CD4-positive, alpha-beta T cell treated with Interleukin-17A for 1 hour (primary cell): ENCODE measurements at regions not wholly inside any gene's neighbourhood (a gene's known extent, or its start where the extent isn't known, plus 50 kb on each side); places are given as distances from the start of the nearest gene placed in this dataset.

Experiments used
- DNase-seq: peaks from one replicate; pipeline ENCODE4 v3.0.0-alpha.2; 2020

- no peak for DNase-seq
Observed at GRCh38 chr17:70230850-70231640, 61.7 kb downstream of the KCNJ2 start.

- DNase-seq = no peak
Observed at GRCh38 chr17:70232466-70232865, 63.1 kb downstream of the KCNJ2 start.

GRCh38 chr17:70235252-70235651 lies 65.9 kb downstream of the KCNJ2 start:
- no peak for DNase-seq

GRCh38 chr17:70238228-70238627 lies 68.9 kb downstream of the KCNJ2 start:
- no peak for DNase-seq

GRCh38 chr17:70238646-70239045 lies 69.3 kb downstream of the KCNJ2 start:
- DNase-seq = no peak

- DNase-seq = no peak
Observed at GRCh38 chr17:70239391-70239826, 70.1 kb downstream of the KCNJ2 start.

GRCh38 chr17:70241071-70241470 lies 71.7 kb downstream of the KCNJ2 start:
- no peak for DNase-seq

- no peak for DNase-seq
Observed at GRCh38 chr17:70242781-70243437, 73.6 kb downstream of the KCNJ2 start.

- no peak for DNase-seq
Observed at GRCh38 chr17:70251706-70252105, 82.4 kb downstream of the KCNJ2 start.

GRCh38 chr17:70254735-70255460 lies 85.6 kb downstream of the KCNJ2 start:
- DNase-seq = no peak

GRCh38 chr17:70256751-70257150 lies 87.4 kb downstream of the KCNJ2 start:
- DNase-seq = no peak

- no peak for DNase-seq
Observed at GRCh38 chr17:70258465-70258864, 89.1 kb downstream of the KCNJ2 start.

GRCh38 chr17:70259400-70259799 lies 90.1 kb downstream of the KCNJ2 start:
- DNase-seq = no peak

- no peak for DNase-seq
Observed at GRCh38 chr17:70261170-70261569, 91.8 kb downstream of the KCNJ2 start.

GRCh38 chr17:70265471-70265870 lies 96.1 kb downstream of the KCNJ2 start:
- no peak for DNase-seq

GRCh38 chr17:70266394-70266793 lies 97.1 kb downstream of the KCNJ2 start:
- no peak for DNase-seq

GRCh38 chr17:70268383-70268782 lies 99.1 kb downstream of the KCNJ2 start:
- no peak for DNase-seq

GRCh38 chr17:70270554-70270953 lies 101.2 kb downstream of the KCNJ2 start:
- no peak for DNase-seq

GRCh38 chr17:70271200-70271599 lies 101.9 kb downstream of the KCNJ2 start:
- DNase-seq = no peak

- no peak for DNase-seq
Observed at GRCh38 chr17:70271672-70272071, 102.3 kb downstream of the KCNJ2 start.

GRCh38 chr17:70274255-70274654 lies 104.9 kb downstream of the KCNJ2 start:
- DNase-seq = no peak

GRCh38 chr17:70276906-70277305 lies 107.6 kb downstream of the KCNJ2 start:
- no peak for DNase-seq

- no peak for DNase-seq
Observed at GRCh38 chr17:70278844-70279462, 109.6 kb downstream of the KCNJ2 start.
